T-cell (primary cell): ENCODE measurements at regions not wholly inside any gene's neighbourhood (a gene's known extent, or its start where the extent isn't known, plus 50 kb on each side); places are given as distances from the start of the nearest gene placed in this dataset.

Experiments
- ATAC-seq, 4 experiments: fragments of 200-7000 bp in 3 of 4; fragments of 150-1000 bp in 1 of 4; cut with Tn5 transposase; replicated peaks in 1 of 4; 1 replicate in 3 of 4; 2 replicates in 1 of 4; pipeline ENCODE4 v1.10.0; 2021; ENCODE audit warnings: moderate library complexity in 3 of 4, mild to moderate bottlenecking in 2 of 4, moderate number of reproducible peaks in 1 of 4
- CTCF ChIA-PET, 2 donors: fragments of 300-600 bp; sonication (Branson Sonifier 250); formaldehyde crosslinking; loops; one replicate each; lab custom pipeline; 2022; ENCODE audit warnings: antibody characterized with exemption in 2 of 2; lab: Charles Lee
- POLR2A ChIA-PET, 2 donors: fragments of 300-600 bp; sonication (Branson Sonifier 250); formaldehyde crosslinking; loops; one replicate each; lab custom pipeline; 2022; ENCODE audit warnings: antibody characterized with exemption in 2 of 2; lab: Charles Lee
- DNase-seq, 35 experiments: peaks; one replicate each; pipeline versions ENCODE4 v3.0.0 to v3.0.0-alpha.2; 2013 to 2023
- H3K27ac ChIP-seq: one replicate; pipeline ENCODE4 v1.5.1; 2013; ENCODE audit warnings: low read length
- H3K27me3 ChIP-seq, 2 experiments: replicated peaks in 1 of 2; 1 replicate in 1 of 2; 2 replicates in 1 of 2; pipeline versions ENCODE4 v1.6.1 to v1.7.0; 2013; ENCODE audit warnings: low read length in 1 of 2, mixed read lengths in 1 of 2; ENCODE audit not compliant: control insufficient read depth in 2 of 2, insufficient read depth in 2 of 2; ENCODE audit errors: extremely low read depth in 1 of 2
- H3K36me3 ChIP-seq, 2 donors: 1 replicate in 1 of 2; 2 replicates in 1 of 2; pipeline versions ENCODE4 v1.6.1 to v1.7.0; 2013; ENCODE audit warnings: low read length in 1 of 2; ENCODE audit not compliant: control insufficient read depth in 2 of 2, insufficient read depth in 1 of 2; ENCODE audit errors: extremely low read depth in 1 of 2
- H3K4me1 ChIP-seq, 2 experiments: 1 replicate in 1 of 2; 2 replicates in 1 of 2; pipeline versions ENCODE4 v1.6.1 to v1.7.0; 2013; ENCODE audit warnings: low read length in 2 of 2, mixed read lengths in 1 of 2; ENCODE audit not compliant: insufficient read depth in 2 of 2, control insufficient read depth in 1 of 2; ENCODE audit errors: extremely low read depth in 1 of 2
- H3K4me3 ChIP-seq, 2 donors: 1 replicate in 1 of 2; 2 replicates in 1 of 2; pipeline versions ENCODE4 v1.5.1 to v1.7.0; 2013; ENCODE audit warnings: mild to moderate bottlenecking in 2 of 2, low read length in 1 of 2, moderate library complexity in 1 of 2; ENCODE audit not compliant: control insufficient read depth in 1 of 2; ENCODE audit errors: extremely low read depth in 1 of 2
- H3K9me3 ChIP-seq: 2 replicates; pipeline ENCODE4 v1.7.0; 2013
- H3K27ac Mint-ChIP-seq, 2 donors: one replicate each; pipeline ENCODE4 v1.8.0; 2020 to 2021; ENCODE audit warnings: mild to moderate bottlenecking in 2 of 2, mixed read lengths in 2 of 2
- H3K27me3 Mint-ChIP-seq, 2 donors: one replicate each; pipeline ENCODE4 v1.8.0; 2021 to 2022; ENCODE audit warnings: mixed read lengths in 2 of 2
- H3K36me3 Mint-ChIP-seq: one replicate; pipeline ENCODE4 v1.8.0; 2021; ENCODE audit warnings: mixed read lengths
- H3K4me1 Mint-ChIP-seq, 3 donors: one replicate each; pipeline ENCODE4 v1.8.0; 2020 to 2022; ENCODE audit warnings: mixed read lengths in 3 of 3, mild to moderate bottlenecking in 1 of 3
- H3K4me3 Mint-ChIP-seq, 3 donors: one replicate each; pipeline ENCODE4 v1.8.0; 2020 to 2022; ENCODE audit warnings: mild to moderate bottlenecking in 3 of 3, mixed read lengths in 3 of 3, moderate library complexity in 3 of 3
- H3K9me3 Mint-ChIP-seq, 3 donors: one replicate each; pipeline ENCODE4 v1.8.0; 2020 to 2022; ENCODE audit warnings: mixed read lengths in 3 of 3
- WGBS: methylation state at CpG from one replicate; pipeline ENCODE4 v1.1.5; 2013; ENCODE audit warnings: missing lambda C conversion rate; ENCODE audit not compliant: insufficient coverage; 5-methylcytosine and 5-hydroxymethylcytosine counted together

GRCh38 chr6:84399003-84399402, 171.6 kb upstream of the CEP162 start:
- ATAC-seq = no peak
- Histone ChIP-seq H3K27ac (no peak overlapping the region), H3K36me3 (no peaks in the 10 kb centered on the region), H3K4me1 (no peaks in the 10 kb centered on the region), H3K4me3 (no peak overlapping the region), H3K27me3 (no peaks in the 10 kb centered on the region), H3K9me3 (no peaks in the 10 kb centered on the region)
- WGBS = no CpG with 5 or more reads among the region's 2 CpGs
- ChIA-PET POLR2A (no interaction called here), CTCF (no interaction called here)
- H3K27me3 Mint-ChIP-seq = no peaks in the 10 kb centered on the region
- H3K36me3 Mint-ChIP-seq = no peaks in the 10 kb centered on the region
- H3K4me1 Mint-ChIP-seq = no peaks in the 10 kb centered on the region
- no peak for DNase-seq
- H3K9me3 Mint-ChIP-seq = peaks cover 0 to 3% (median 0%) of the 10 kb centered on the region in 3 donors
- no peak overlapping the region for H3K4me3 Mint-ChIP-seq
- no peak overlapping the region for H3K27ac Mint-ChIP-seq

GRCh38 chr6:84392261-84392660, 164.8 kb upstream of the CEP162 start:
- Histone ChIP-seq H3K36me3 (no peaks in the 10 kb centered on the region), H3K4me3 (no peak overlapping the region), H3K4me1 (no peaks in the 10 kb centered on the region), H3K27me3 (no peaks in the 10 kb centered on the region), H3K9me3 (no peaks in the 10 kb centered on the region), H3K27ac (no peak overlapping the region)
- H3K36me3 Mint-ChIP-seq = no peaks in the 10 kb centered on the region
- no peak overlapping the region for H3K27ac Mint-ChIP-seq
- peaks cover 2 to 13% (median 3%) of the 10 kb centered on the region in 3 donors for H3K9me3 Mint-ChIP-seq
- 100% methylated on average over 3 of the region's 3 CpGs for WGBS
- ATAC-seq (no peak), DNase-seq (no peak)
- H3K4me1 Mint-ChIP-seq = no peaks in the 10 kb centered on the region
- ChIA-PET POLR2A (no interaction called here), CTCF (no interaction called here)
- H3K4me3 Mint-ChIP-seq = no peak overlapping the region
- H3K27me3 Mint-ChIP-seq = peaks cover 1 to 6% of the 10 kb centered on the region in 2 donors

GRCh38 chr6:84390851-84391250, 163.4 kb upstream of the CEP162 start:
- peaks cover 1 to 6% of the 10 kb centered on the region in 2 donors for H3K27me3 Mint-ChIP-seq
- H3K9me3 Mint-ChIP-seq = peaks cover 2 to 13% (median 5%) of the 10 kb centered on the region in 3 donors
- H3K4me3 ChIP-seq = no peak overlapping the region
- no peak overlapping the region for H3K4me3 Mint-ChIP-seq
- no peaks in the 10 kb centered on the region for H3K4me1 ChIP-seq
- H3K36me3 Mint-ChIP-seq = no peaks in the 10 kb centered on the region
- no CpG with 5 or more reads among the region's 2 CpGs for WGBS
- CTCF ChIA-PET = no interaction called here
- ATAC-seq (no peak), DNase-seq (no peak)
- POLR2A ChIA-PET = no interaction called here
- no peaks in the 10 kb centered on the region for H3K9me3 ChIP-seq
- H3K36me3 ChIP-seq = no peaks in the 10 kb centered on the region
- no peaks in the 10 kb centered on the region for H3K4me1 Mint-ChIP-seq
- no peak overlapping the region for H3K27ac Mint-ChIP-seq
- no peak overlapping the region for H3K27ac ChIP-seq
- H3K27me3 ChIP-seq = no peaks in the 10 kb centered on the region

- Mint-ChIP-seq H3K36me3 (no peaks in the 10 kb centered on the region), H3K27ac (no peak overlapping the region), H3K4me1 (no peaks in the 10 kb centered on the region), H3K27me3 (peaks cover 1 to 6% of the 10 kb centered on the region in 2 donors), H3K4me3 (no peak overlapping the region), H3K9me3 (peaks cover 2 to 18% (median 5%) of the 10 kb centered on the region in 3 donors)
- H3K4me1 ChIP-seq = no peaks in the 10 kb centered on the region
- H3K27ac ChIP-seq = no peak overlapping the region
- POLR2A ChIA-PET = no interaction called here
- CTCF ChIA-PET = no interaction called here
- no peak overlapping the region for H3K4me3 ChIP-seq
- no peaks in the 10 kb centered on the region for H3K9me3 ChIP-seq
- no peaks in the 10 kb centered on the region for H3K27me3 ChIP-seq
- DNase-seq (no peak), ATAC-seq (no peak)
- WGBS = 83% methylated on average over 1 of the region's 2 CpGs
- no peaks in the 10 kb centered on the region for H3K36me3 ChIP-seq
Observed at GRCh38 chr6:84390334-84390733, 162.9 kb upstream of the CEP162 start.

GRCh38 chr6:84379142-84379541, 151.7 kb upstream of the CEP162 start:
- peaks cover 3 to 12% (median 6%) of the 10 kb centered on the region in 3 donors for H3K9me3 Mint-ChIP-seq
- no peak for ATAC-seq
- H3K9me3 ChIP-seq = no peaks in the 10 kb centered on the region
- no peak for DNase-seq
- no CpG with 5 or more reads among the region's 3 CpGs for WGBS
- no peaks in the 10 kb centered on the region for H3K36me3 Mint-ChIP-seq
- H3K4me3 Mint-ChIP-seq = no peak overlapping the region
- no peaks in the 10 kb centered on the region for H3K36me3 ChIP-seq
- H3K27me3 Mint-ChIP-seq = peaks cover 0 to 6% of the 10 kb centered on the region in 2 donors
- H3K27ac ChIP-seq = no peak overlapping the region
- ChIA-PET POLR2A (no interaction called here), CTCF (no interaction called here)
- no peak overlapping the region for H3K27ac Mint-ChIP-seq
- no peak overlapping the region for H3K4me3 ChIP-seq
- H3K4me1 Mint-ChIP-seq = no peaks in the 10 kb centered on the region
- no peaks in the 10 kb centered on the region for H3K4me1 ChIP-seq
- peaks cover 0 to 6% of the 10 kb centered on the region in 2 experiments for H3K27me3 ChIP-seq

- H3K9me3 Mint-ChIP-seq = peaks cover 2 to 15% (median 8%) of the 10 kb centered on the region in 3 donors
- DNase-seq (no peak), ATAC-seq (no peak)
- no peaks in the 10 kb centered on the region for H3K4me1 ChIP-seq
- no peaks in the 10 kb centered on the region for H3K4me1 Mint-ChIP-seq
- H3K27me3 Mint-ChIP-seq = no peaks in the 10 kb centered on the region
- H3K4me3 ChIP-seq = no peak overlapping the region
- no peak overlapping the region for H3K27ac Mint-ChIP-seq
- CTCF ChIA-PET = no interaction called here
- 100% methylated on average over 2 of the region's 2 CpGs for WGBS
- no peaks in the 10 kb centered on the region for H3K36me3 ChIP-seq
- POLR2A ChIA-PET = no interaction called here
- H3K27ac ChIP-seq = no peak overlapping the region
- H3K27me3 ChIP-seq = no peaks in the 10 kb centered on the region
- H3K9me3 ChIP-seq = no peaks in the 10 kb centered on the region
- no peaks in the 10 kb centered on the region for H3K36me3 Mint-ChIP-seq
- no peak overlapping the region for H3K4me3 Mint-ChIP-seq
Observed at GRCh38 chr6:84372290-84372689, 144.8 kb upstream of the CEP162 start.

- WGBS = 89% methylated on average over 2 of the region's 4 CpGs
- no peaks in the 10 kb centered on the region for H3K4me1 Mint-ChIP-seq
- POLR2A ChIA-PET = no interaction called here
Observed at GRCh38 chr6:84371681-84372080, 144.2 kb upstream of the CEP162 start.

More at GRCh38 chr6:84371681-84372080, 144.2 kb upstream of the CEP162 start:
- Histone ChIP-seq H3K36me3 (no peaks in the 10 kb centered on the region), H3K4me1 (no peaks in the 10 kb centered on the region), H3K9me3 (no peaks in the 10 kb centered on the region), H3K27ac (no peak overlapping the region), H3K27me3 (no peaks in the 10 kb centered on the region), H3K4me3 (no peak overlapping the region)
- no peak overlapping the region for H3K27ac Mint-ChIP-seq
- CTCF ChIA-PET = no interaction called here
- no peak for DNase-seq
- ATAC-seq = no peak
- H3K9me3 Mint-ChIP-seq = peaks cover 0 to 15% (median 8%) of the 10 kb centered on the region in 3 donors
- no peaks in the 10 kb centered on the region for H3K27me3 Mint-ChIP-seq
- no peaks in the 10 kb centered on the region for H3K36me3 Mint-ChIP-seq
- no peak overlapping the region for H3K4me3 Mint-ChIP-seq
